Skeletal muscle tissue (tissue), 3 donors: ENCODE measurements at regions not wholly inside any gene's neighbourhood (a gene's known extent, or its start where the extent isn't known, plus 50 kb on each side); places are given as distances from the start of the nearest gene placed in this dataset.

Experiments used
- H3K27ac ChIP-seq: one replicate; pipeline ENCODE4 v1.7.0; 2013; ENCODE audit warnings: mild to moderate bottlenecking, low read depth, low read length, inconsistent platforms
- H3K27me3 ChIP-seq, 3 donors: one replicate each; pipeline ENCODE4 v1.7.0; 2013; ENCODE audit warnings: low read length in 3 of 3; ENCODE audit not compliant: control insufficient read depth in 3 of 3, insufficient read depth in 3 of 3
- H3K36me3 ChIP-seq, 3 donors: one replicate each; pipeline ENCODE4 v1.7.0; 2013; ENCODE audit warnings: low read length in 3 of 3; ENCODE audit not compliant: control insufficient read depth in 3 of 3, insufficient read depth in 3 of 3
- H3K4me1 ChIP-seq, 3 donors: one replicate each; pipeline ENCODE4 v1.7.0; 2013; ENCODE audit warnings: low read length in 3 of 3, mild to moderate bottlenecking in 3 of 3; ENCODE audit not compliant: control insufficient read depth in 3 of 3, insufficient read depth in 3 of 3
- H3K4me3 ChIP-seq, 3 donors: one replicate each; pipeline ENCODE4 v1.7.0; 2013; ENCODE audit warnings: low read length in 3 of 3
- H3K9ac ChIP-seq, 3 donors: one replicate each; pipeline ENCODE4 v1.7.0; 2013; ENCODE audit warnings: low read length in 3 of 3, mild to moderate bottlenecking in 3 of 3, moderate library complexity in 2 of 3, low read depth in 1 of 3
- H3K9me3 ChIP-seq, 3 donors: one replicate each; pipeline ENCODE4 v1.7.0; 2013; ENCODE audit warnings: low read length in 3 of 3; ENCODE audit not compliant: control insufficient read depth in 3 of 3
- donor health status: Osteomylitis.

GRCh38 chr18:40210696-40211095, 1744.3 kb upstream of the PIK3C3 start:
- Histone ChIP-seq H3K4me1 (no peaks in the 10 kb centered on the region), H3K9ac (no peak overlapping the region), H3K9me3 (no peaks in the 10 kb centered on the region), H3K36me3 (no peaks in the 10 kb centered on the region), H3K4me3 (no peak overlapping the region), H3K27ac (no peak overlapping the region), H3K27me3 (no peaks in the 10 kb centered on the region)

DNA sequence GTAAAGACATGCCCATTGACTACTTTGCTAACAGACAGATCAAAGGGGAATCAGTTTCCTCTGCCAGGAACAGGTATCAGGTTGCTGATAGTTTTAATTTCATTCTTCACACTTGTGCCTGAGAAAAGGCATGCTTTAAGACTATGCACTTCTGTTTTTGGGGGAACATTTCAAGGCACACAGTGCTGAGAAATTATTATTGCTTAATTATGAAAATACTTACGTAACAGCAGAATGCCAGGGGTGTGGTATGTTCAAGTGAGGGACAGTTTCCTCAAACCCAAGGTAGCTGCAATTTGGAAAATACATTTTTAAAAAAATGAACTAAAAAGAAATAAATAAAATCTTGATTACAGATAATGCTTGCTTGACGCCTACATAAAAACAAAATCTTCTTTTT, 1746.1 kb upstream of the PIK3C3 start:
- Histone ChIP-seq H3K36me3 (no peaks in the 10 kb centered on the region), H3K4me3 (no peak overlapping the region), H3K4me1 (no peaks in the 10 kb centered on the region), H3K27me3 (no peaks in the 10 kb centered on the region), H3K9me3 (no peaks in the 10 kb centered on the region), H3K9ac (no peak overlapping the region), H3K27ac (no peak overlapping the region)

- no peak overlapping the region for H3K27ac ChIP-seq
- H3K4me3 ChIP-seq, result no peak overlapping the region
- H3K9ac ChIP-seq, result no peak overlapping the region
- H3K4me1 ChIP-seq, result no peaks in the 10 kb centered on the region
- H3K9me3 ChIP-seq, result no peaks in the 10 kb centered on the region
- no peaks in the 10 kb centered on the region for H3K36me3 ChIP-seq
- no peaks in the 10 kb centered on the region for H3K27me3 ChIP-seq
These were observed 1757.3 kb upstream of the PIK3C3 start for GRCh38 chr18:40197711-40198110.

DNA sequence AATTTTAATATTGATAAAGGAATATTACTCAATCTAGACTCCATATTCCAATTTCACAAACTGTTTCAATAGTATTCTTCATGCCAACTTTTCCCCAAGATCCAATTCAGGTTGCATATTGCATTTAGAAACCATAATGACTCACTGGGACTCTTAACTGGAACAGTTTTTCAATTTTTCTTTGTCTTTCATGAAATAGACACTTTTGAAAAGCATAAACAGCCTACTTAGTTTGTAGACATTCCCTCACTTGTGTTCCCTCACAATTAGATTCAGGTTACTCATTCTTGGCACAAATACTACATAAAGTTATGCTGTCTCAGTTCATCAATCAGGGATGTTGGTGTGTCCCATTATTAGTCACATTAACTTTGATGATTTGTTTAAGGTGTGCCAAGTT, 1768.4 kb upstream of the PIK3C3 start:
- Histone ChIP-seq H3K4me1 (no peaks in the 10 kb centered on the region), H3K27ac (no peak overlapping the region), H3K9ac (no peak overlapping the region), H3K27me3 (no peaks in the 10 kb centered on the region), H3K4me3 (no peak overlapping the region), H3K36me3 (no peaks in the 10 kb centered on the region), H3K9me3 (no peaks in the 10 kb centered on the region)

- Histone ChIP-seq H3K27ac (no peak overlapping the region), H3K9me3 (no peaks in the 10 kb centered on the region), H3K4me3 (no peak overlapping the region), H3K9ac (no peak overlapping the region), H3K36me3 (no peaks in the 10 kb centered on the region), H3K27me3 (no peaks in the 10 kb centered on the region), H3K4me1 (no peaks in the 10 kb centered on the region)
These were observed 1775.1 kb upstream of the PIK3C3 start for GRCh38 chr18:40179729-40180461.

GRCh38 chr18:40168026-40168425, 1787.0 kb upstream of the PIK3C3 start:
- no peaks in the 10 kb centered on the region for H3K9me3 ChIP-seq
- no peak overlapping the region for H3K9ac ChIP-seq
- no peak overlapping the region for H3K27ac ChIP-seq

GRCh38 chr18:40163254-40163653, 1791.8 kb upstream of the PIK3C3 start:
- no peaks in the 10 kb centered on the region for H3K27me3 ChIP-seq
- H3K27ac ChIP-seq, result no peak overlapping the region
- H3K4me3 ChIP-seq, result no peak overlapping the region

More at GRCh38 chr18:40168026-40168425, 1787.0 kb upstream of the PIK3C3 start:
- H3K4me1 ChIP-seq, result no peaks in the 10 kb centered on the region
- no peaks in the 10 kb centered on the region for H3K36me3 ChIP-seq
- no peaks in the 10 kb centered on the region for H3K27me3 ChIP-seq
- H3K4me3 ChIP-seq, result no peak overlapping the region

DNA sequence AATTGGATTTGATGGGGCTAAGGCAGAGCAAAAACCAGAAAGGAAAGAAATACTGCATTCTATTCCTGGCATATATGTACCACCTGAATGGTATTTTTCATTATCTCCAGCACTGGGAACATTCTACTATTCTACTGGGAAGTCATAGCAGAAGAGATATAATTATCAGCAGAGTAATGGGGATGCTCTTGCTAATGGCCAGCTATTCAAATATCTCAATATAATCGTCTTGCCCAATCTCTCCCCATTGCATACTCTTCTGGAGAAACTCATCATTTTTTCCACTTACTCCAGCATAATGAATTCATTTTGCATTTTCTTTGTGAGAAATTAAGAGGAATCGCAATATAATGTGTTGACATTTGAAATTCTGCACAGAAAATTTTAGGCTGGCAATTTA, 1794.7 kb upstream of the PIK3C3 start:
- Histone ChIP-seq H3K27me3 (no peaks in the 10 kb centered on the region), H3K36me3 (no peaks in the 10 kb centered on the region), H3K9ac (no peak overlapping the region), H3K4me1 (no peaks in the 10 kb centered on the region), H3K4me3 (no peak overlapping the region), H3K9me3 (no peaks in the 10 kb centered on the region), H3K27ac (no peak overlapping the region)

More at GRCh38 chr18:40163254-40163653, 1791.8 kb upstream of the PIK3C3 start:
- H3K36me3 ChIP-seq, result no peaks in the 10 kb centered on the region
- H3K9me3 ChIP-seq, result no peaks in the 10 kb centered on the region
- no peaks in the 10 kb centered on the region for H3K4me1 ChIP-seq
- no peak overlapping the region for H3K9ac ChIP-seq

- Histone ChIP-seq H3K27ac (no peak overlapping the region), H3K27me3 (no peaks in the 10 kb centered on the region), H3K36me3 (no peaks in the 10 kb centered on the region), H3K9ac (no peak overlapping the region), H3K4me1 (no peaks in the 10 kb centered on the region), H3K4me3 (no peak overlapping the region), H3K9me3 (no peaks in the 10 kb centered on the region)
These were observed 1795.7 kb upstream of the PIK3C3 start for GRCh38 chr18:40159141-40160017.

DNA sequence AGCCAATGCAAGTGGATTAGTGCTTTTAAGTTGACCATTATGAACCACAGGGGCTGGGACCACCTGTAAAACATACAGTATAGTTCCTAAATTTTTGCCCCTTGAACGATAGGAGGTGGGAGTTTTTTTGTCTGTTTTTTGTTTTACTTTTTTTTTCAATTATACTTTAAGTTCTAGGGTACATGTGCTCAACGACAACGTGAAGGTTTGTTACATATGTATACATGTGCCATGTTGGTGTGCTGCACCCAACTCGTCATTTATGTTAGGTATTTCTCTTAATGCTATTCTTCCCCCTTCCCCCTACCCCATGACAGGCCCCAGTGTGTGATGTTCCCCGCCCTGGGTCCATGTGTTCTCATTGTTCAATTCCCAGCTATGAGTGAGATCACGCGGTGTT, 1797.9 kb upstream of the PIK3C3 start:
- Histone ChIP-seq H3K27me3 (no peaks in the 10 kb centered on the region), H3K36me3 (no peaks in the 10 kb centered on the region), H3K27ac (no peak overlapping the region), H3K4me3 (no peak overlapping the region), H3K9me3 (no peaks in the 10 kb centered on the region), H3K4me1 (no peaks in the 10 kb centered on the region), H3K9ac (no peak overlapping the region)
